Hepatocyte (in vitro differentiated cells): ENCODE measurements at regions not wholly inside any gene's neighbourhood (a gene's known extent, or its start where the extent isn't known, plus 50 kb on each side); places are given as distances from the start of the nearest gene placed in this dataset.

Experiments used
- EZH2 ChIP-seq: fragments of 200-600 bp; sonication (generic); IDR thresholded peaks from 2 replicates; pipeline ENCODE4 v1.6.1; 2016; ENCODE audit warnings: antibody characterized with exemption, mild to moderate bottlenecking, borderline replicate concordance
- TF ChIP-seq, protein P1 (sequence below): fragments of 200-600 bp; sonication (generic); IDR thresholded peaks from 2 replicates; pipeline ENCODE4 v1.5.1; 2016; ENCODE audit warnings: antibody characterized with exemption, mild to moderate bottlenecking; ENCODE audit not compliant: poor library complexity

DNA sequence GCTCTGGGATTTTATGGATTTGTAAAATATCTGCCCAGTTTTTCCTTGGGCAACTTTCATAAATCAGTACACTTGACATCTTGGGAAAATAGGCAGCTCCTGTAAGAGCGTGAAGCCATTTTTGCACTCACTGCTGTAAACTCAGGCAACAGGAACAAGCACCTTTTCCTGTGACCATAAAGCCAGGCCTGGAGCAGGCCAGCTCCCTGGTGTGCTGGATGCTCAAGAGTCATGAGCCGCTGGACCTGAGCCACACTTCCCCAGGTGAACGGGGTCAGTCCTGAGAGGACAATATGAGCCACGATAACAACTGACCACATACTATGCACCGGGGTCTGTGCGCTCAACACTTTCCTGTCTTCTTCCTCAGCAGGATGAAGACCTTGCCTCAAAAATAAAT is 158.2 kb downstream of the NUP210 start:
- TF ChIP-seq, protein P1, sequence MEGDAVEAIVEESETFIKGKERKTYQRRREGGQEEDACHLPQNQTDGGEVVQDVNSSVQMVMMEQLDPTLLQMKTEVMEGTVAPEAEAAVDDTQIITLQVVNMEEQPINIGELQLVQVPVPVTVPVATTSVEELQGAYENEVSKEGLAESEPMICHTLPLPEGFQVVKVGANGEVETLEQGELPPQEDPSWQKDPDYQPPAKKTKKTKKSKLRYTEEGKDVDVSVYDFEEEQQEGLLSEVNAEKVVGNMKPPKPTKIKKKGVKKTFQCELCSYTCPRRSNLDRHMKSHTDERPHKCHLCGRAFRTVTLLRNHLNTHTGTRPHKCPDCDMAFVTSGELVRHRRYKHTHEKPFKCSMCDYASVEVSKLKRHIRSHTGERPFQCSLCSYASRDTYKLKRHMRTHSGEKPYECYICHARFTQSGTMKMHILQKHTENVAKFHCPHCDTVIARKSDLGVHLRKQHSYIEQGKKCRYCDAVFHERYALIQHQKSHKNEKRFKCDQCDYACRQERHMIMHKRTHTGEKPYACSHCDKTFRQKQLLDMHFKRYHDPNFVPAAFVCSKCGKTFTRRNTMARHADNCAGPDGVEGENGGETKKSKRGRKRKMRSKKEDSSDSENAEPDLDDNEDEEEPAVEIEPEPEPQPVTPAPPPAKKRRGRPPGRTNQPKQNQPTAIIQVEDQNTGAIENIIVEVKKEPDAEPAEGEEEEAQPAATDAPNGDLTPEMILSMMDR = no peak
- no peak for TF ChIP-seq EZH2
